ENCODE measurements at regions not wholly inside any gene's neighbourhood (a gene's known extent, or its start where the extent isn't known, plus 50 kb on each side); places are given as distances from the start of the nearest gene placed in this dataset.
"Not testable (repeated sequence)": the region's sequence is repeated elsewhere in the genome, so short reads cannot be mapped to it uniquely, and the experiment has no call there.

DNA sequence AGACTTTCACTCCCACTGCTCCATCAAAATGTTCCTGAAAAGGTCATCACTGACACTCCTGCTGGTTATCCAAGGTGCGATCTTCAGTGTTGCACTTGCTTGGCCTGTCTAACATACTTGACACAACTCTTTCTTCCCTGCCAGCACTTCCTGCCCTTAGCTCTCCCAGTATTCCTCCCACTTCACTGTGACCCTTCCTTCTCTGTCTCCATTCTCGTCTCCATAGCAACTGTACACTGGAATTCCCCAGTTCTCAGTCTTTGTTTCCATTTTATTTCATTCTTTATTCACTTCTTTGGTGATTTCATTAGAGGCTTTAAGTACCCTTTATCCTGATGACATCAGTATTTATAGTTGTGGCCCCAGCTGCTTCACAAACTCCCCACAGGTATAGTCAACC, 333.0 kb downstream of the IRS1 start:
- DNase-seq: no peak

DNA sequence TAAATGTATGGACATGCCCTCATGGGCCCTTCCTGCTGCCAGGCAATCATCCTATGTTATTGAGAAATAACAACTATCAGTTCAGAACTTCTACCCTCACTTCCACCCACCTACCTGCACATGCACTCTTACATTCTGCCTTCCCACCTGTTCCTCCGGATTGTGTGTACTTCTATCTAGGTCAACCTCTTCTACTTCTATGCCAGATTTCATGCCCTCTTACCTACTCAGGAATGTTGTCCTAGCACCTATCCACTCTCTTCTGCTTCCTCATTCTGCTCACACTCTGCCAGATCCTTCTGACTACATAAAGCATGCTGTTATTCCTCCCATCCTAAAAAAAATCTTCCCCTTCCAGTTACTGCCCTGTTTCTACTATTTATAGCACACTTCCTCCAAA, 333.5 kb downstream of the IRS1 start:
- DNase-seq: no peak

DNA sequence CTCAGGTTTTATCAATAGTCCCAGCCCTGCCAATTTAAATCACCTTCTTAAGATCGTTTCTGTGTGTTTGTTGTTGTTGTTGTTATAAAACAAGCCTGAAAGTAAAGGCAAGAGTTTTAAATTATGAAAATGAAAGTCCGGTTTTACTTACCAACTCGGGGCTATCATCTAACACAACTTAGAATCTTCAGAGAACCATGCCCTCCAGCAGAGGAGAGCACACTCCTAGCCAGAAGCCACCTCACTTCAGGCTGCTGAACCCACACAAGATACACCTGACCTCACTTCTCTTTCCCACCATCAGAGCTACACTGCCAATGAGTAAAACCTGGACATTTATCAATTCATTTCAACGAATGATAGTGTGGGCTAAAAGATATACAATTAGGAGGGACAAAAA, 335.2 kb downstream of the IRS1 start:
- DNase-seq: no peak

DNA sequence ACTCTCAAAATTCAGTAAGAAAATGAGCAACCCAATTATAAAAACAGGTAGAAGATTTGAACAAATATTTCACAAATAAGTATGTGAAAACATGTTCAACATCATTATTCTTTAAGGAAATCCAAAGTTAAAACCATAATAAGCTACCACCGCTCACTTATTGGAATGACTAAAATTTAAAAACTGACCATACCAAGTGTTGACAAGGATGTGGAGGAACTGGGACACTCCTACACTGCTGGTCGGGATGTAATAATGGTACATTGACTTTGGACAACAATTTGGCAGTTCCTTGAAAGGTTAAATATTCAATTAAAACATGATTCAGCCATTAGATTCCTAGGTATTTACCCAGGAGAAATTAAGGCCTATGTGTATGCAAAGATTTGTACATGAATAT, 336.5 kb downstream of the IRS1 start:
- DNase-seq: no peak

DNA sequence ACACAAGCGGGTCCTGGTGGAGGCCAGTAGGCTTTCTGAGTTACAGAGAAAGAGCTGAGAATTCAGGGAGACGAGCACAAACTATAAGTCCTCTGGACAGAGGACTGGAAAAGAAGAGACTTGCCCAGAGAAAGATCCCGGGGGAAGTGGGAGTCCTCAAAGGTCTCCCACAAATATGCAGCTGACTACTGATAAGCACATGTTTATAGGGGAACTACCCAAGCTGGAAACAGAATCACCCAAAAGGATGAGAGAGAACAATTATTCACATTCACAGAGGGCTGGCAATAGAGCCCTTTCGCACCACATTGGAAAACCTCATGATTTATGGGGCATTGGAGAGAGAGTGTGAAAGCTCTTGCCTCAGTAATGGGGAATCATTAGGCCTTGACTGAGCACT, 337.6 kb downstream of the IRS1 start:
- no peak for DNase-seq

DNA sequence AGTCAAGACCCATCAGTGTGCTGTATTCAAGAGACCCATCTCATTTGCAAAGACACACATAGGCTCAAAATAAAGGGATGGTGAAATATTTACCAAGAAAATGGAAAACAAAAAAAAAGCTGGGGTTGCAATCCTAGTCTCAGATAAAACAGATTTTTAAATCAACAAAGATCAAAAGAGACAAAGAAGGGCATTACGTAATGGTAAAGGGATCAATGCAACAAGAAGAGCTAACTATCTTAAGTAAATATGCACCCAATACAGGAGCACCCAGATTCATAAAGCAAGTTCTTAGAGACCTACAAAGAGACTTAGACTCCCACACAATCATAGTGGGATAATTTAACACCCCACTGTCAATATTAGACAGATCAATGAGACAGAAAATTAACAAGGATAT, 343.5 kb downstream of the IRS1 start:
- not testable (repeated sequence) for DNase-seq

DNA sequence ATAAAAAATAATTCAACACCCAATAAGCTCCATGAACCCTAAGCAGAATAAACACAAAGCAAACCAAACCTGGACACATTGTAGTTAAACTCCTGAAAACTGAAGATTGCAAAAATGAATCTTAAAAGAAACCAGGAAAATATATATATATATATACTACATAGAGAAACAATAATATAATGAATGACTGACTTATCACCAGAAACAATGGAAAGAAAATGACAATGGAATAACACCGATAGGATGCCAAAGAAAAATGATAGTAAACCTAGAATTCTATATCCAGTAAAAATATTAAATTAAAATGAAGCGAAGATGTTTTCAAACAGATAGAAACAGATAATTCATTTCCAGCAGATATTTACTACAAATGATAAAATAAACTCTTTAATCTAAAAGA, 346.9 kb downstream of the IRS1 start:
- DNase-seq: no peak

DNA sequence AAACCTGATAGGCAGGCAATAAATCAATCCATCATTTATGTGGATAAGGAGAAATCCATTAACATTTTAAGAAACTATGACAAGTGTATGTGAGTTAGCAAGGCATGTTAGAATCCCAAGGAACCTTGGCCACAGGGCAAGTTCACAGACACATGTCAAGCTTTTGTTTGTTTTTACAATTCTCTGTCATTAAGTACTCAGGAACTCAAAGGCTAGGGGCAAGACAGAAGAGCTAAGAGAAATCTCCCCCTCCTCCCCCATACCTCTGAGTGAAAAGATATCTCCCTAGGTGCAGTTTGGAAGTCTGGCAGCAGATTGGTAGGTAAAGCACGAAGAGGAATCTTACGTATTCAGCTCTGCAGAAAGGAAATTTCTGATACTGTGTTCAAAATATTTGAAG, 348.1 kb downstream of the IRS1 start:
- DNase-seq: no peak

DNA sequence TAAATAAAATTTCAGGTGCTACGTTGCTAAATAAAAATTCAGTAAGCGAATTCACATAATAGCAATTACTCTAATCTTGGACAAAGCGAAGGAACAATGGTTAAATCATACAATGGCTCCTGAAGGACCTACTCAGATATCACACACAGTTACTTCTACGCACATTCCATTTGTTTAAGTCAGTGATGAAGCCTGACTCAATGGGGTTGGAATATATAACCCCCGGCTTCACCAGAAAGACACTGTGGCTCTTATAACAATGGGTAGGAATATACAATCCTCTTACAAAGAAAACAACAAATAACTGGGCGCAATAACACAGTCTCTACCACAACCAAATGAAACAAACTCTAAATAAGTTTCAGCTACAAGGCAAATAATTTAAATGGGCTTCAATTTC, 349.5 kb downstream of the IRS1 start:
- no peak for DNase-seq

DNA sequence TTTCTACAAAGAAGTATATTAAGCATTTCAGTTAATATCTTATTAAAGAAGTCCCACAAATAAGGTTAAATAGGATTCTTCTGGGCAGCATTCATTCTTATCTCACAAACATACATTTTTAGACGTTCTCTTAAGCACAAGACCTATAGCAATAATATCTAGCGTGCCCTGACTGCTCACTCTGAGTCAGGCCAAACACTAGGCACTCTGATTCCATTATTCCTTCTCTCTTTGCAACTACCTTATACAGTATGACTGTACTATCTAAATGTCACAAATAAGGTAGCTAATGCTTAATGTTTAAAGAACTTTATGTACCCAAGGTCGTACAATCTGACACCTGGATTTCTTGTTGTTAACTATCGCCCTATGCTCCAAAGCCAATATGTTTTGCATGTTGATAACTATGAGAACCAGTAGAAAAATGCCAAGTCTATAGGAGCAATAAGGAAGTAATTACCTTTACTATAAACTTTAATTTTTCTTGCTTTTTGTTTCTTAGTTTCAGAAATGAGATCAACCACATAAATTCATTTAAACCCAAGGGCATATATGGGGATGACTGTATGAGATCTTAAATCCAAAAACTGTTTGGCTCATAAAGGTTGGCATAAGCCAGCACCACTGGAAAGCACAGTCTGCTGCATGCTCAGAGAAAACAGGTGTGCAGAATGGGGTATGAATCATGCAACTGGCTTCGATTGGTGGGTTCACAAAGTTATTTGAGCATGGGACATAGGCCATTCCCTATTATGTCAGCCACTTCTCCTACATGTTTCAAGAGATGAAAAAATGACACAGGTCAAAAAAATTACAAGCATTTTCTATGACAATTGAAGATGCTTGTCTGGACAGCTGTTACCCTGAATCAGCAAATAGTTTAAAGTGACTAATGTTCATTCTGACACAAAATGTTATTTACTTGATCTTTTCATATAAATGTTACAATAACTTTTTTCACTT, 352.0 kb downstream of the IRS1 start:
- no peak for DNase-seq

DNA sequence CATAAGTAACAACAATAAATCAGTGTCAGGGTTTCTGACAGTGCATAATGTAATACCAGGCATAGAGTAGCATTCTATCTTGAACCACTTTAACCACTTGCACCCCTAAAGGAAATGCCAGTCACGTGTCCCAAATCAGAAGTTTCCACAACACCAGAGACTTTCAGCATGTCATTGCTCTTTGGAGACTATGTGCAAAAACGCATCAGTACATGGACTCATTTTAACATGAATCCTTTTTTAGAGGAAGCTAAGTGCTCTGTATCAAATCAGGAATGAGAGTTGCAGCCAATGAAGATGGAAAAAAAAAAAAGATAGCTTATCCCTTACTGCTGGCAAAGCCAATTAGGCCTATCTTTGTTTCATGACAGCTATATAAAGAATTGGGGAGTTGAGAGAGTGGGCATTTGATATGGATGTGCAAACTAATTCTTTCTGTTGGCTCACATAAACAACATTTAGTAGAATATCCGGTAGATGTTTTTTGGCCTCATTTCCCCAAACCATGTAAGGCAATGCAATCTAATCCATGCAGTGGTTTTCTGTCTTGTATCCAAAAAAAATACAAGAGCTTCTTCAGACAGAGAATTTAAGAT, 353.1 kb downstream of the IRS1 start:
- DNase-seq: no peak

DNA sequence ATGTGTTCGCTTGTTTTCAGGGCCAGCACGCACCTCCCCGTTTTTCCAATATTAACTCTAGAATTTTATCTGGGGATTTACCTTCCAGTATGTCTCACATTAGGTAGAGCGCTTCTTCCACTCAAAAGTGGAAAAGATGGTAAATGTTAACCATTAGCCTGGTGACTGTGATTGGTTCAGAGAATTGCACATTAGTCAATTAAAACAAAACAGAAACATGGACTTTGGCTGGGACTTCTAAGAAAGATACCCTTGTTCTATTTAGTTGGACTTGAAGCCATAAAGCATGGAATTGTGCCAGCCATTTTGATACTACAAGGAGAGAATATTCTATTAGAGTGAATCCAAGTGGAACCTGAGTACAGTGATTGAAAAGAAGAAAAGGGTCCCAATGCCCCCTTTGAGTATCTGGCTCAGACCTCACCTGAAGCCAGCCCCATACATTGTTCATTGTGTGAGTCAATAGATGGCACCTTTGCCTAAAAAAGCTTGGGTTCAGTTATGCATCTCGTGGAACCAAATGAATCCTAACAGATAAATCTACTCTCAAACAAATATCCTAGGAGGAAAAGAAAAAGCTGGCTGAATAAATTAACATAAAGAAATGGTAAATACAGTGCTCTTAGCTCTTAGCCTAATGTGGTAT, 354.3 kb downstream of the IRS1 start:
- DNase-seq: no peak

DNA sequence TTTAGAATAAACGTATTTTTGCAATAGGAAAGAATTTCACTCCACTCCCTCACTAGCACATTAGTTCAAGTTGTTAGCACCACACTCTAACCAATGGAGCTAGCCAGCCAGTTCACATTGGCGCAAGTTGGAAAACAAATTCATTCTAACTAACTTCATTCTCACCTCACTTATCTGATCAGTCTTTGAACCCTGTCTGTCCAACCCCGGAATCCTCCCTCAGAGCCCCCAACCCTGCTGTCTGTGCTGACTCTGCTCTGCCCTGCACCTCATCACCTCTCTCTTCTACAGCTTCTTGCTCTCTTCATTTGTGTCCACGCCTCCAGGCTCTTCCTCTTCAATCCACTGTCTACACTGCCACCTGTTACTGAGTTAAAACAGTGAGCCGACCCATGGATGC, 356.5 kb downstream of the IRS1 start:
- no peak for DNase-seq

DNA sequence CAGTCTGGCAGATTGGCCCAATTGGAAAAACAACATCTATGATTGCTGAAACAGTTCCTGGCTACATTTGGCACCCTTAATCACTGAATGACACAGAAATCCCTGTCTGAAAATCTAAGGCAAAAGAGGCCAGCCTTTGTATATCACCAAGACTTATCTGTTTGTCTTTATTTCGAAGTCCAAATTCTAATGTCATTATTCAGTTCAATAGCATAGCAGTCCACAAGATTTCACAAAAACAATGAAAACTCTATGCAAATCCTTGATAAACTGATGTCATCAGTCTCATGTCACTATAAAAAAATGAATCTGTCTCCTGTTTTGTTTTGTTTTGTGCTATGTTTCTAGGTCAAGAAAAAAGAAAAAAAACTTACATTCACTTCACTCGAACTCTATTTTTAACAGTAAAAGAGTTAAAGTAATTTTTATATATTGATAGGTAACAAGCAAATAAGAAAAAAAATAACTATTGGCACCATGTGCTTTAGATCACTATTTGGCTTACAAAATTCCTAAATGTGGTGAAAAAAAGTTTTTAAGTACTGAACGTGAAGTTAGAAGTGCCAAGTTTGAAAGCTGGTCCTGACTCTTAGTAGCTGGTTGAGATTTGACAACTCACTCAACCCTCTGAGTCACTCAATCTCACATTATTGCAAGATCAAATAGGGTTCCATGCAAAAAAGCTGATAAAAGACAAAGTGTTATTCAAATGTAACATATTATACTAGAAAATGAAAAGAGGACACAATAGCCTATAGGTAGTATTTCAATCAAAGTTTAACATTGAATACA, 359.3 kb downstream of the IRS1 start:
- DNase-seq: no peak

DNA sequence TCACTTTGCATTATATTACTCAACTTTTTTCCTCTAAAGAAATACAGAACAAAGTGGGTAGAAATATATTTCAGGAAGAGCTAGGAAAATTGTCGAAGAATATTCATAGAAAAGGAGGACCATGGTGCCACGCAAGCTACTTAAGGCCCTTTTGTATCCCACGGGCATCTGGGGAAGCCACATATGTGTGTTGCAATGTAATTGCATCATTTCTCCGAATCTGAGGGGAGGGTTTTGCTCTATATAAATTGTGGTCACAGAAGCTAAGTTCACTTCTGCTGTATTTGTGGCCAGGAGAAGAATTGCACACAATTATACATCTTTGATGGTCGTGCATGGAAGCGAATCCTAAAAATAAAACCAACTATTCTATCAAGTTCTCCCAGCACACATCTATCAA, 360.3 kb downstream of the IRS1 start:
- no peak for DNase-seq

DNA sequence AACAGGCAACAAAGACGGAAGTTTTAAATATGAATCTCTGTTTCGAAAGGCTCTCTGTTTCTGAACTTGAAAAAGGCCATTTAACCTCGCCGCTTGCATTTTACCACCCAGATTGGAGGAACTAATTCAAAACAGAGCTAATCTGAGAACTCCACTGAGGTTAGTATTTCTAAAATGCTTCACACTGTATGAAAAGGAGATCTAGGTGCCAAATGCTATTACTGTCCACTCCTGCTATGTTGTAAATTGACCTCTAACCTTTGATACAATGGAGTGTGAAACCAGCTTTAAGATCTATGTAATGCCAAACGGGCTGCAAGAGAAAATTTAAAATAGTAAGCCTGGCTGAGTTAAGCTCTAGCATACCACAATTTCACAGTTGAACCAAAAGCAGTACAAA, 364.5 kb downstream of the IRS1 start:
- no peak for DNase-seq

DNA sequence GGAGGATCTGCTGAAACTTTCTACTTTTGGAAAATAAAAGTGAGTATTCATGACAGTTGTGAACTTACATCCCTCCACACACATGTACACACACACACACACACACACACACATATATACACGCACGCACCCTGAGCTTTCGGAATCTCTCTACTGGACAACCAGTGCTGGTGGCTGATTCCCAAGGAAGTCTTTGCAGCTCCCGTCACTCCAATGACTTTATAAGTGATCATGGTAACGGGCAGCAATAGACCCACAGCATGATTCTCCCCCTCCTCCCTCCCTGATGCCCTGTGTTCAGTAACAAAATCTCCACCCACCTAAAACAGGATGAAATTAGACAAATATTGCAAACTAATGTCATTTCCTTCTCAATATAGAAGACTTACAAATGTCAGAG, 364.9 kb downstream of the IRS1 start:
- no peak for DNase-seq

DNA sequence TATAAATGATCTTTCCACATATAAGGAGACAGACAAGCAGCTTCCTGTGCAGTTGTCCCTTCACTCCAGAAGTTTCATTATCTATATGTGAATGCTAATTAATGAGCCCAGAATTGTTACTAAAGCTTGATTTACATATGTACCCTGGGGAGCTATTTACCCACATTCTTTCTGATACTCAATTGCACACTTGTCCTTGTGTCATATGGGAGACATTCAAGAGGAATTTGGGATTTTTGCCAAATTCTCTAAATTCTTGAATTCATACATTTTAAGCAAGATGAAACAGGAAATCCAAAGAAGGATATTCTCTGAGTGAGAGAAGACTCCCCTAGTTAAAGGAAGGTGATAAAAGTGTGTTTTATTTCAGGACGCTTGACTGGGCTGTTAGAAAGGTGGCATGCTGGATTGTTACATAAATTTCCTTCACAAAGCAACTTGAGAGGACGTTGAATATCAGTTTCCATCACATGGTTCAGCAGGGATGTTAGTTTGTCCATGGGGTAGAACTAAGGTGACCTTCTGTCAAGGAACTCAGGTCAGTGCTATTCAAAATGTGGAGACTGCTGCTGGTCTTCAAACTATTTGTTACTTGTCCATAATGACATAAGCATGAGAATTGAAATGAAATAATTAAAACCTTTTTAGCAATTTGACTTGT, 368.2 kb downstream of the IRS1 start:
- no peak for DNase-seq

DNA sequence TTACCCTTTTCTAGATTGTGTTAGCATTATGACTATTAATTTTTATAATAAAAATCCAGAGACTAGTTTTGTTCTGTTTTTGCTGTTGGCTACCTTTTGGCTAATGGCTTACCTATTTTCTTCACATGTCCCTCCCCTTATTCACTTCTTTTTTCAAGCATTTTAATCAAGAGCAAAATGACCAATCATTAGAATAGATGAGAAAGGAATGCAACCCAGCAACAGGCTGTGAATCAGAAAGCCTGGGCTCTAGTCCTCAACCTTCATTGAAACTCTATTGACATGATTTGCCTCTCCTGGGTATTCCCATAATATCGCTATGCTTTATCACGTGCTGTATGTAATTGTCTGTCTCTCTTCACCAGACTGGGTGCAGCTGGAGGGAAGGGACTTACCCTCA, 370.1 kb downstream of the IRS1 start:
- no peak for DNase-seq

DNA sequence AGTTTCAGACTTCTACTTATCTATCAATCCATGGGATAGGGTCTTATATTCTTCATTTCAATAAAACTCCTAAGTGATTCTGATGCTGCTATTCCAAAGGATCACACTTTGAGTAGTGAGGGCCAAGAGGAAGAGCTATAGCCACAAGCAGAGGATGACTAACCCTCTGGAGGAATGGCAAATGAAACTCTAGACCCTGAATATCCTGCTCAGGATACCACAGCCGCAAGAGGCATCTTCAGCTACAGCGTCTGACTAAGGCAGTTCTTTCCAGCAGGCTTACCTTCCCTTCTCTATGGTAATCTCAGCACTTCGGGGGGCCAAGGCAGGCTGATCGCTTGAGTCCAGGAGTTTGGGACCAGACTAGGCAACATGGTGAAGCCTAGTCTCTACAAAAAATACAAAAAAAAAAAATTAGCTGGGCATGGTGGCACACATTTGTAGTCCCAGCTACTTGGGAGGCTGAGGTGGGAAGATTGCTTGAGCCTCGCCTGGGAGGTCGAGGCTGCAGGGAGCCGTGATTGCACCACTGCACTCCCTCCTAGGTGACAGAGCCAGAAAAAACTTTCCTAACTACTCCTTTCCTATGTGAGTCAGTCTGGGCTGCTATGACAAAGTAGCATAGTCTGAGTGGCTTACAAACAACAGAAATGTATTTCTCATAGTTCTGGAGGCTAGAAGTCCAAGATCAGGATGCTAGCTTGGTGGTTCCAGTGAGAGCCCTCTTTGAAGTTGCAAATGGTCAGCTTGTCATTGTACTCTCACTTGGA, 371.9 kb downstream of the IRS1 start:
- DNase-seq: no peak

DNA sequence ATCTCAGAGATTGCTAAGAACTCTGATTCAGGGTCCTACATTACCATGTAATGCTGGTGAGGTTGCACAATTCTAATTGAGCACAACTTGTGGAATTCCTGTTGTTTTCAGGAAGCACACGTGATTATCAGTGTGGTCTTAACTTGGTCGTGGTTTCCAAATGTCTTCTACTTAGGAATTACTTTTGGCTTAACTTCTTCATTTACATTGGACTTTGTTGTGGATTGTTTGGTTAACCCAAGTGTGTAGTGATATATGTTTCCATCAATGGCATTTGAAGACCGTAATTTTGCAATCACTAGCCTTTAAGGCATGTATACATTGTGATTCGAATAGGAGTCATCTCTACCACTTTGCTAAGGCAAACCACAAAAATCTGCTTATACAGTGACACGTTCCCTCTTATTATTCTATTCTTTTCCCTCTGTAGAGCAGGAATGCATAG, 373.3 kb downstream of the IRS1 start:
- DNase-seq: no peak

DNA sequence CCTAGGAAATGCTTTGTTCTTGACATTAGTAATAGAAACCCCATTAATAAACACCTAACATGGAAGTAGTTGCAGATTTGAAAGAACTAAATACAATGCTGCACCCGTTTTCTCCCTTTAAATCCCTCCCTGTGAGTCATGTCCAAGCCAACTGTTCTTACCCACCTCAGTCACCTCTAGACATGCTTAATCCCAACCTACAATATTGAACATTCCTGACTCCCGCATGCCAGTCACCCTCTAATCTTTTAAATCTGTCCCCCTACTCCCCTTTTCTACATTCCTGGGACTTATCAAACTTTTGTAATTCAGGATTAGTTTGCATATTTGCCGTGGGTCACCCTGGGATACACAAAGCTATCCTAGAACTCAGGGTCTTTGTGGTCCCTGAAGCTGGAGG, 374.6 kb downstream of the IRS1 start:
- DNase-seq: no peak

Data from activated CD4-positive, CD25-positive, alpha-beta regulatory T cell (primary cell).